Ovary (tissue), 3 donors: ENCODE measurements at regions not wholly inside any gene's neighbourhood (a gene's known extent, or its start where the extent isn't known, plus 50 kb on each side); places are given as distances from the start of the nearest gene placed in this dataset.

Experiments
- CTCF ChIP-seq, 3 donors: fragments of 450-650 bp in 2 of 3; fragments of 200-600 bp in 1 of 3; IDR thresholded peaks; one replicate each; pipeline versions ENCODE4 v1.5.1 to v1.8.0; 2016 to 2022; ENCODE audit warnings: antibody characterized with exemption in 3 of 3, mild to moderate bottlenecking in 1 of 3
- POLR2A ChIP-seq: fragments of 450-650 bp; IDR thresholded peaks from one replicate; pipeline ENCODE4 v1.6.1; 2017; ENCODE audit warnings: antibody characterized with exemption, mild to moderate bottlenecking, moderate library complexity
- donor health status: DM: no; HTN: no; CAD: no.

- TF ChIP-seq CTCF (IDR thresholded peaks at IDR 0.05) (no peak), POLR2A (no peak)
Observed at GRCh38 chr2:9756692-9757250, 86.5 kb upstream of the TAF1B start.
